CD1c-positive myeloid dendritic cell (primary cell): ENCODE measurements at regions not wholly inside any gene's neighbourhood (a gene's known extent, or its start where the extent isn't known, plus 50 kb on each side); places are given as distances from the start of the nearest gene placed in this dataset.
A peak's percentile ranks its signal among the peaks of the same experiment; 100 is the strongest.
"Not testable (repeated sequence)": the region's sequence is repeated elsewhere in the genome, so short reads cannot be mapped to it uniquely, and the experiment has no call there.

Experiments
- DNase-seq: peaks from one replicate; pipeline ENCODE4 v3.0.0-alpha.2; 2016; ENCODE audit errors: extremely low spot score

- no peak for DNase-seq
Observed at GRCh38 chr1:29397981-29398380, 161.7 kb downstream of the PTPRU start.

- DNase-seq: no peak
Observed at GRCh38 chr1:29397256-29397590, 160.9 kb downstream of the PTPRU start.

- DNase-seq: no peak
Observed at GRCh38 chr1:29396438-29397255, 160.3 kb downstream of the PTPRU start.

GRCh38 chr1:29395736-29396437, 159.6 kb downstream of the PTPRU start:
- peak; percentile 19 for DNase-seq

GRCh38 chr1:29394521-29395225, 158.4 kb downstream of the PTPRU start:
- DNase-seq: no peak

- no peak for DNase-seq
Observed at GRCh38 chr1:29393451-29393826, 157.1 kb downstream of the PTPRU start.

GRCh38 chr1:29392486-29393450, 156.4 kb downstream of the PTPRU start:
- no peak for DNase-seq

- DNase-seq: no peak
Observed at GRCh38 chr1:29392036-29392435, 155.7 kb downstream of the PTPRU start.

- no peak for DNase-seq
Observed at GRCh38 chr1:29391362-29391880, 155.1 kb downstream of the PTPRU start.

GRCh38 chr1:29390491-29391361, 154.4 kb downstream of the PTPRU start:
- DNase-seq: no peak

GRCh38 chr1:29390075-29390474, 153.8 kb downstream of the PTPRU start:
- no peak for DNase-seq

- no peak for DNase-seq
Observed at GRCh38 chr1:29389533-29390041, 153.3 kb downstream of the PTPRU start.

- no peak for DNase-seq
Observed at GRCh38 chr1:29388884-29389283, 152.6 kb downstream of the PTPRU start.

GRCh38 chr1:29388170-29388569, 151.8 kb downstream of the PTPRU start:
- DNase-seq: no peak

GRCh38 chr1:29387210-29387609, 150.9 kb downstream of the PTPRU start:
- no peak for DNase-seq

GRCh38 chr1:29386453-29386852, 150.1 kb downstream of the PTPRU start:
- DNase-seq: not testable (repeated sequence)

GRCh38 chr1:29385966-29386365, 149.6 kb downstream of the PTPRU start:
- DNase-seq: no peak

GRCh38 chr1:29384496-29385015, 148.2 kb downstream of the PTPRU start:
- DNase-seq: no peak

- no peak for DNase-seq
Observed at GRCh38 chr1:29383746-29384371, 147.5 kb downstream of the PTPRU start.
